Neutrophil (primary cell): ENCODE measurements at regions not wholly inside any gene's neighbourhood (a gene's known extent, or its start where the extent isn't known, plus 50 kb on each side); places are given as distances from the start of the nearest gene placed in this dataset.

Experiments
- H3K27ac ChIP-seq: fragments of 200-600 bp; sonication (generic); 2 replicates; pipeline ENCODE4 v1.5.1; 2016; ENCODE audit warnings: mild to moderate bottlenecking, moderate library complexity
- H3K27me3 ChIP-seq: fragments of 200-600 bp; sonication (generic); 2 replicates; pipeline ENCODE4 v1.6.0; 2016; ENCODE audit warnings: mild to moderate bottlenecking
- H3K36me3 ChIP-seq: fragments of 200-600 bp; sonication (generic); 2 replicates; pipeline ENCODE4 v1.5.1; 2017
- H3K4me1 ChIP-seq, 2 experiments: fragments of 200-600 bp in 1 of 2; sonication (generic) in 1 of 2; 1 replicate in 1 of 2; 2 replicates in 1 of 2; pipeline versions ENCODE4 v1.5.1 to v1.6.1; 2013 to 2016; ENCODE audit warnings: low read depth in 1 of 2, low read length in 1 of 2, mild to moderate bottlenecking in 1 of 2, moderate library complexity in 1 of 2; ENCODE audit not compliant: control insufficient read depth in 1 of 2, insufficient read depth in 1 of 2
- H3K4me3 ChIP-seq, 2 experiments: fragments of 200-600 bp in 1 of 2; sonication (generic) in 1 of 2; 1 replicate in 1 of 2; 2 replicates in 1 of 2; pipeline ENCODE4 v1.5.1; 2013 to 2016; ENCODE audit warnings: low read depth in 1 of 2, low read length in 1 of 2, mild to moderate bottlenecking in 1 of 2, moderate library complexity in 1 of 2
- H3K9me3 ChIP-seq: fragments of 200-600 bp; sonication (generic); 2 replicates; pipeline ENCODE4 v1.5.1; 2016
- TF ChIP-seq, protein P1 (sequence below): fragments of 200-600 bp; sonication (generic); IDR thresholded peaks from 2 replicates; pipeline ENCODE4 v1.5.1; 2016; ENCODE audit warnings: antibody characterized with exemption

DNA sequence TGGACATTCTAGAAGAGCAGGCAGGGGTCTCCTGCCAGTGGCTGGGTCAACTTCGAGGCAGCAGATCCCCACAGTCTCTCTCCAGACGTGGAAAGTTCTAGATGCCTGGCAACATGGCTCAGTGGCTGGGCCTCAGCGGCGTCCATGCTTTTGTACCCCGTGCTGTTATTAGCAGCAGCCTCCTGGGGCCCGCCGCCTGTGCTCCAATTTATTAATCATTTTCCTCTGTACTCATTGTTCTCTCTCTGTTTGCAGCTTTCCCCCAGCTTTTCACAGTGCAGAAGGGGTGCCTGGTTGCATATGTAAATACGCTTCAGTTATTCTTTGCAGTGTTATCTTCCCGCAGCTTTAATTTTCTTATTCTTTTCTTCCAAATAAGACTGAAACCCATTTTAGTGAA is 515.1 kb downstream of the TBC1D22A start:
- H3K27ac ChIP-seq = no peak overlapping the region
- H3K27me3 ChIP-seq = no peaks in the 10 kb centered on the region
- H3K9me3 ChIP-seq = no peaks in the 10 kb centered on the region
- no peak overlapping the region for H3K4me3 ChIP-seq
- no peaks in the 10 kb centered on the region for H3K4me1 ChIP-seq
- TF ChIP-seq, protein P1, sequence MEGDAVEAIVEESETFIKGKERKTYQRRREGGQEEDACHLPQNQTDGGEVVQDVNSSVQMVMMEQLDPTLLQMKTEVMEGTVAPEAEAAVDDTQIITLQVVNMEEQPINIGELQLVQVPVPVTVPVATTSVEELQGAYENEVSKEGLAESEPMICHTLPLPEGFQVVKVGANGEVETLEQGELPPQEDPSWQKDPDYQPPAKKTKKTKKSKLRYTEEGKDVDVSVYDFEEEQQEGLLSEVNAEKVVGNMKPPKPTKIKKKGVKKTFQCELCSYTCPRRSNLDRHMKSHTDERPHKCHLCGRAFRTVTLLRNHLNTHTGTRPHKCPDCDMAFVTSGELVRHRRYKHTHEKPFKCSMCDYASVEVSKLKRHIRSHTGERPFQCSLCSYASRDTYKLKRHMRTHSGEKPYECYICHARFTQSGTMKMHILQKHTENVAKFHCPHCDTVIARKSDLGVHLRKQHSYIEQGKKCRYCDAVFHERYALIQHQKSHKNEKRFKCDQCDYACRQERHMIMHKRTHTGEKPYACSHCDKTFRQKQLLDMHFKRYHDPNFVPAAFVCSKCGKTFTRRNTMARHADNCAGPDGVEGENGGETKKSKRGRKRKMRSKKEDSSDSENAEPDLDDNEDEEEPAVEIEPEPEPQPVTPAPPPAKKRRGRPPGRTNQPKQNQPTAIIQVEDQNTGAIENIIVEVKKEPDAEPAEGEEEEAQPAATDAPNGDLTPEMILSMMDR = no peak
- no peaks in the 10 kb centered on the region for H3K36me3 ChIP-seq

DNA sequence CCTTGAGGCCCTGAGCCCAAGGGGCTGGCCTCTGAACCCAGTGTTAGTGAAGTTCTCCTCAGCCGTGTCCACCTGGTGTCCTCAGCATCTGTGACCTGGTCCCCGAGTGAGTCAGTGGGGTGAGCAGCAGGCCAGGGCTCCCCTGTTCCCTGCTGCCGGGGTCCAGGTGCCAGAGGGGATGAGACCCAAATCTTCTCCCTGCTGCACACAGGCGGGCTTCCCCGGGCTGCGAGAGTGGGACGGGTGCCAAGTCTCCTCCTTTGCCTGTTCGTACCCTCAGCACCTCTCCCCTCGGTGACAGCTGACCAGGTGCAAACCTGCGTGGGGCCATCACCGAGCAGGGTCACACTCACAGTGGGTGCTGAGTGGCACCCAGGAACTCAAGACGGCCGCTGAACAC is 514.5 kb downstream of the TBC1D22A start:
- TF ChIP-seq, protein P1 = no peak
- no peaks in the 10 kb centered on the region for H3K36me3 ChIP-seq
- no peaks in the 10 kb centered on the region for H3K27me3 ChIP-seq
- no peak overlapping the region for H3K27ac ChIP-seq
- no peaks in the 10 kb centered on the region for H3K9me3 ChIP-seq
- no peak overlapping the region for H3K4me3 ChIP-seq
- H3K4me1 ChIP-seq = no peaks in the 10 kb centered on the region

DNA sequence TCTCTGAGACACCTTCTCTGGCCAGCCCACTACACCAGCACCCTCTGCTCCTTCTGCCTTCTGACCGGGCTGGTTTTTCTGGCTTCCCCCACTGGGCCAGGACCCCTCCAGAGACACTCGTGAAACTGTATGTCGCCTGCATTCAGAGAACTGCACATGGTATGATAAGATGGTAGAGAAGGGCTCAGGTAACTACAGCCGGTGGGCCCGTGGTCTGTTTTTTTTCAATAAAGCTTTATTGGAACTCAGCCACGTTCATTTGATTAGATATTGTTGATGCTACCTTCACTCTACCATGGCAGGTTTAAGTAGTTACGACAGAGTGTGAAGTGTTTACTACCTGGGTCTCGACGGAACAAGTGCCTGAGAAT is 514.0 kb downstream of the TBC1D22A start:
- TF ChIP-seq, protein P1 = no peak
- no peaks in the 10 kb centered on the region for H3K27me3 ChIP-seq

DNA sequence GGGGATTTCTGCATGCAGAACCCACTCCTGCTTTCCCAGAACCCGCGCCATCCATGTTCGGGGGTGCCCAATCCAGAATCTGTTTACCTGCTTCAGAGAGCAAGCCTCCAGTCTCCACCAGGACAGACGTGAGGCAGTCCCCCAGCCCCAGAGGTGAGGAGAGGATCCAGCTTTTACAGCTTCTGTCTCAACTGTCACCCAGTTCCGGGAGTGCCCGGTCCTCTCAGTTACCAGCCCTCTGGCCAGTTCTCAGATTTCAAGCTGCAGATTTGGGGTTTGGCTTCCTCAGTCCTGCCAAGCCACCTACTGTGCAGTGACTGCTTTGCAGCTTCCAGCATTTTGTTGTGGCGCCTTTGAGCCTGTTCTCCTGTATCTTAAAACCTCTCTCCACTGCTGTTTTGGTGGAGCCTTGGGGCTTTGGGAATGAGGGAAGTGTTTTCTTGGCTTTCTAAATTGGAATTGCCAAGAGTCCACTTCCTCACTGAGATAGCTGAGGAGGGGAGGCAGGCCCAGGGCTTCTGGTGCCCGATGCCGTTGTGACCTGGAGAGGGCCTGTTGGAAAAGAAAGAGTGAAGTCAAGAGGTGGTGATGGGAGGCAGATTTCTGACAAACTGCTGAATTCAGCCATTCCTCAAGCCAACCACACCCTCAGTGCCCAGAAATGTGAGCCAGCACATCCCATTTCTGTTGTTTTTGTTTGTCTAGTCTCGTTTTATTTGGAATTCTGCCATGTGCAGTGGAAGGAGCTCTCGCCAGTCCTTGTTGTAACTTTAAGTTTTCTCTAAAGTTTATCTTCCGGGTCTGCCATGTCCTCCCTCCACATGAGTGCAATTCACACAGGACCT is 513.4 kb downstream of the TBC1D22A start:
- Histone ChIP-seq H3K4me3 (no peak overlapping the region), H3K36me3 (no peaks in the 10 kb centered on the region), H3K4me1 (no peaks in the 10 kb centered on the region), H3K27me3 (no peaks in the 10 kb centered on the region), H3K9me3 (no peaks in the 10 kb centered on the region), H3K27ac (no peak overlapping the region)
- TF ChIP-seq, protein P1 = no peak

More for the DNA sequence above, 514.0 kb downstream of the TBC1D22A start:
- Histone ChIP-seq H3K4me1 (no peaks in the 10 kb centered on the region), H3K9me3 (no peaks in the 10 kb centered on the region), H3K27ac (no peak overlapping the region), H3K4me3 (no peak overlapping the region), H3K36me3 (no peaks in the 10 kb centered on the region)

DNA sequence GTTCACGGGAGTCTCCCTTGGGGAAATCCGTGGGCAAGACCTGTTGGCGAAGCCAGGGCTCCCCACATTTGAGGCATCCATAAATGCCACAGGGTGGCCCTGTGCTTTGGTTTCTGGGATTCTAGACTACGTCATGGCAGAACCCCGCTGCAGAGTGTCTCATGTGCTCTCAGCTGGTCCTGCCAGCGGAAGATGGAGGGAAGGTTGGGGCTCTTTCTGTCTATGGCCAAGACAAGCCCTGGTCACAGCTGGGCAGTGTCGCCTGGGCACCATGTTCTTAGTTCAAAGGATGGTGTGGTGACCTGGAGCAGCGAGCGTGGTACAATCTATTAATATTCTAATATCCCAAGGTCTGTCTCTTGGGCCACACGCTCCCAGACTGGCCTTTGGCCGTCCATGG is 511.7 kb downstream of the TBC1D22A start:
- no peaks in the 10 kb centered on the region for H3K9me3 ChIP-seq
- H3K27me3 ChIP-seq = no peaks in the 10 kb centered on the region
- no peaks in the 10 kb centered on the region for H3K36me3 ChIP-seq
- TF ChIP-seq, protein P1 = no peak
- H3K4me3 ChIP-seq = no peak overlapping the region
- no peak overlapping the region for H3K27ac ChIP-seq
- no peaks in the 10 kb centered on the region for H3K4me1 ChIP-seq
